IgD-negative memory B cell (primary cell): ENCODE measurements at regions not wholly inside any gene's neighbourhood (a gene's known extent, or its start where the extent isn't known, plus 50 kb on each side); places are given as distances from the start of the nearest gene placed in this dataset.

ENCODE experiments used
- H3K27ac Mint-ChIP-seq, 3 donors: one replicate each; pipeline ENCODE4 v1.8.0; 2020 to 2022; ENCODE audit warnings: mild to moderate bottlenecking in 3 of 3, mixed read lengths in 3 of 3, moderate library complexity in 1 of 3
- H3K27me3 Mint-ChIP-seq: one replicate; pipeline ENCODE4 v1.8.0; 2021; ENCODE audit warnings: mixed read lengths
- H3K36me3 Mint-ChIP-seq: one replicate; pipeline ENCODE4 v1.8.0; 2020; ENCODE audit warnings: mild to moderate bottlenecking, mixed read lengths
- H3K4me1 Mint-ChIP-seq, 3 donors: one replicate each; pipeline ENCODE4 v1.8.0; 2020 to 2022; ENCODE audit warnings: mixed read lengths in 3 of 3, mild to moderate bottlenecking in 1 of 3
- H3K4me3 Mint-ChIP-seq, 4 donors: one replicate each; pipeline ENCODE4 v1.8.0; 2020 to 2022; ENCODE audit warnings: mild to moderate bottlenecking in 4 of 4, mixed read lengths in 4 of 4, moderate library complexity in 3 of 4
- H3K9me3 Mint-ChIP-seq, 3 donors: one replicate each; pipeline ENCODE4 v1.8.0; 2020 to 2021; ENCODE audit warnings: mixed read lengths in 3 of 3, mild to moderate bottlenecking in 1 of 3

GRCh38 chr1:96002201-96002600, 719.4 kb upstream of the PTBP2 start:
- no peak overlapping the region for H3K27ac Mint-ChIP-seq
- H3K27me3 Mint-ChIP-seq: no peaks in the 10 kb centered on the region
- peaks cover 0 to 10% (median 3%) of the 10 kb centered on the region in 3 donors for H3K9me3 Mint-ChIP-seq
- H3K4me3 Mint-ChIP-seq: no peak overlapping the region
- H3K36me3 Mint-ChIP-seq: no peaks in the 10 kb centered on the region
- H3K4me1 Mint-ChIP-seq: no peaks in the 10 kb centered on the region

- Mint-ChIP-seq H3K27me3 (no peaks in the 10 kb centered on the region), H3K4me3 (no peak overlapping the region), H3K36me3 (no peaks in the 10 kb centered on the region), H3K27ac (no peak overlapping the region), H3K4me1 (no peaks in the 10 kb centered on the region), H3K9me3 (peaks cover 0 to 10% (median 2%) of the 10 kb centered on the region in 3 donors)
These were observed 718.3 kb upstream of the PTBP2 start for GRCh38 chr1:96002969-96003964.

- no peaks in the 10 kb centered on the region for H3K36me3 Mint-ChIP-seq
- H3K9me3 Mint-ChIP-seq: peaks cover 0 to 10% (median 3%) of the 10 kb centered on the region in 3 donors
- H3K4me1 Mint-ChIP-seq: peaks cover 0 to 1% (median 0%) of the 10 kb centered on the region in 3 donors
These were observed 711.7 kb upstream of the PTBP2 start for GRCh38 chr1:96009831-96010434.

GRCh38 chr1:96011606-96012005, 710.0 kb upstream of the PTBP2 start:
- Mint-ChIP-seq H3K9me3 (peaks cover 0 to 10% (median 3%) of the 10 kb centered on the region in 3 donors), H3K4me3 (no peak overlapping the region), H3K36me3 (no peaks in the 10 kb centered on the region), H3K4me1 (peaks cover 0 to 1% (median 0%) of the 10 kb centered on the region in 3 donors), H3K27ac (no peak overlapping the region), H3K27me3 (no peaks in the 10 kb centered on the region)

More at GRCh38 chr1:96009831-96010434, 711.7 kb upstream of the PTBP2 start:
- Mint-ChIP-seq H3K27me3 (no peaks in the 10 kb centered on the region), H3K4me3 (no peak overlapping the region), H3K27ac (no peak overlapping the region)

GRCh38 chr1:96016219-96016618, 705.4 kb upstream of the PTBP2 start:
- peaks cover 0 to 10% (median 1%) of the 10 kb centered on the region in 3 donors for H3K9me3 Mint-ChIP-seq
- no peak overlapping the region for H3K4me3 Mint-ChIP-seq
- no peaks in the 10 kb centered on the region for H3K4me1 Mint-ChIP-seq
- H3K36me3 Mint-ChIP-seq: no peaks in the 10 kb centered on the region
- H3K27ac Mint-ChIP-seq: no peak overlapping the region
- H3K27me3 Mint-ChIP-seq: no peaks in the 10 kb centered on the region

- no peak overlapping the region for H3K4me3 Mint-ChIP-seq
- H3K4me1 Mint-ChIP-seq: no peaks in the 10 kb centered on the region
- peaks cover 0 to 4% (median 0%) of the 10 kb centered on the region in 3 donors for H3K9me3 Mint-ChIP-seq
- H3K27me3 Mint-ChIP-seq: no peaks in the 10 kb centered on the region
- H3K36me3 Mint-ChIP-seq: no peaks in the 10 kb centered on the region
- H3K27ac Mint-ChIP-seq: no peak overlapping the region
These were observed 701.2 kb upstream of the PTBP2 start for GRCh38 chr1:96020378-96020777.

GRCh38 chr1:96025062-96025461, 696.5 kb upstream of the PTBP2 start:
- Mint-ChIP-seq H3K36me3 (no peaks in the 10 kb centered on the region), H3K27me3 (no peaks in the 10 kb centered on the region)

GRCh38 chr1:96028071-96028470, 693.5 kb upstream of the PTBP2 start:
- Mint-ChIP-seq H3K36me3 (no peaks in the 10 kb centered on the region), H3K4me1 (no peaks in the 10 kb centered on the region), H3K9me3 (peaks cover 0 to 4% (median 0%) of the 10 kb centered on the region in 3 donors), H3K27ac (no peak overlapping the region), H3K27me3 (no peaks in the 10 kb centered on the region), H3K4me3 (no peak overlapping the region)

More at GRCh38 chr1:96025062-96025461, 696.5 kb upstream of the PTBP2 start:
- Mint-ChIP-seq H3K27ac (no peak overlapping the region), H3K4me3 (no peak overlapping the region), H3K9me3 (peaks cover 0 to 4% (median 0%) of the 10 kb centered on the region in 3 donors), H3K4me1 (no peaks in the 10 kb centered on the region)

GRCh38 chr1:96030312-96030711, 691.3 kb upstream of the PTBP2 start:
- Mint-ChIP-seq H3K36me3 (no peaks in the 10 kb centered on the region), H3K9me3 (peaks cover 0 to 3% (median 0%) of the 10 kb centered on the region in 3 donors), H3K27me3 (no peaks in the 10 kb centered on the region), H3K27ac (no peak overlapping the region), H3K4me1 (no peaks in the 10 kb centered on the region), H3K4me3 (no peak overlapping the region)

GRCh38 chr1:96034006-96034405, 687.6 kb upstream of the PTBP2 start:
- no peaks in the 10 kb centered on the region for H3K4me1 Mint-ChIP-seq
- H3K27me3 Mint-ChIP-seq: no peaks in the 10 kb centered on the region
- H3K27ac Mint-ChIP-seq: no peak overlapping the region
- no peaks in the 10 kb centered on the region for H3K36me3 Mint-ChIP-seq
- H3K4me3 Mint-ChIP-seq: no peak overlapping the region
- H3K9me3 Mint-ChIP-seq: peaks cover 0 to 3% (median 2%) of the 10 kb centered on the region in 3 donors

GRCh38 chr1:96036763-96037162, 684.8 kb upstream of the PTBP2 start:
- H3K27ac Mint-ChIP-seq: no peak overlapping the region
- no peak overlapping the region for H3K4me3 Mint-ChIP-seq
- H3K4me1 Mint-ChIP-seq: no peaks in the 10 kb centered on the region
- no peaks in the 10 kb centered on the region for H3K27me3 Mint-ChIP-seq
- no peaks in the 10 kb centered on the region for H3K36me3 Mint-ChIP-seq
- H3K9me3 Mint-ChIP-seq: peaks cover 0 to 11% (median 2%) of the 10 kb centered on the region in 3 donors

- Mint-ChIP-seq H3K4me3 (no peak overlapping the region), H3K27ac (no peak overlapping the region), H3K36me3 (no peaks in the 10 kb centered on the region), H3K27me3 (no peaks in the 10 kb centered on the region), H3K9me3 (peaks cover 2 to 14% (median 3%) of the 10 kb centered on the region in 3 donors), H3K4me1 (no peaks in the 10 kb centered on the region)
These were observed 682.9 kb upstream of the PTBP2 start for GRCh38 chr1:96038636-96039035.

- Mint-ChIP-seq H3K4me3 (no peak overlapping the region), H3K27me3 (no peaks in the 10 kb centered on the region), H3K36me3 (no peaks in the 10 kb centered on the region), H3K27ac (no peak overlapping the region), H3K9me3 (peaks cover 2 to 13% (median 3%) of the 10 kb centered on the region in 3 donors), H3K4me1 (no peaks in the 10 kb centered on the region)
These were observed 681.7 kb upstream of the PTBP2 start for GRCh38 chr1:96039910-96040309.

GRCh38 chr1:96041470-96041869, 680.1 kb upstream of the PTBP2 start:
- H3K27ac Mint-ChIP-seq: no peak overlapping the region
- no peaks in the 10 kb centered on the region for H3K4me1 Mint-ChIP-seq
- peaks cover 2 to 13% (median 4%) of the 10 kb centered on the region in 3 donors for H3K9me3 Mint-ChIP-seq
- no peaks in the 10 kb centered on the region for H3K27me3 Mint-ChIP-seq
- H3K4me3 Mint-ChIP-seq: no peak overlapping the region
- H3K36me3 Mint-ChIP-seq: no peaks in the 10 kb centered on the region

- Mint-ChIP-seq H3K36me3 (peaks cover 2% of the 10 kb centered on the region), H3K27ac (no peak overlapping the region), H3K27me3 (no peaks in the 10 kb centered on the region), H3K4me3 (no peak overlapping the region), H3K4me1 (no peaks in the 10 kb centered on the region), H3K9me3 (peaks cover 4% of the 10 kb centered on the region in 3 donors)
These were observed 672.9 kb upstream of the PTBP2 start for GRCh38 chr1:96048572-96049212.
